Ammon's horn (tissue), 1 donor: ENCODE measurements at regions not wholly inside any gene's neighbourhood (a gene's known extent, or its start where the extent isn't known, plus 50 kb on each side); places are given as distances from the start of the nearest gene placed in this dataset.

Experiments
- DNase-seq: peaks from one replicate; pipeline ENCODE4 v3.0.0-alpha.2; 2016; ENCODE audit warnings: low spot score

GRCh38 chr15:70181626-70182255 lies 84.0 kb upstream of the TLE3 start:
- no peak for DNase-seq

DNA sequence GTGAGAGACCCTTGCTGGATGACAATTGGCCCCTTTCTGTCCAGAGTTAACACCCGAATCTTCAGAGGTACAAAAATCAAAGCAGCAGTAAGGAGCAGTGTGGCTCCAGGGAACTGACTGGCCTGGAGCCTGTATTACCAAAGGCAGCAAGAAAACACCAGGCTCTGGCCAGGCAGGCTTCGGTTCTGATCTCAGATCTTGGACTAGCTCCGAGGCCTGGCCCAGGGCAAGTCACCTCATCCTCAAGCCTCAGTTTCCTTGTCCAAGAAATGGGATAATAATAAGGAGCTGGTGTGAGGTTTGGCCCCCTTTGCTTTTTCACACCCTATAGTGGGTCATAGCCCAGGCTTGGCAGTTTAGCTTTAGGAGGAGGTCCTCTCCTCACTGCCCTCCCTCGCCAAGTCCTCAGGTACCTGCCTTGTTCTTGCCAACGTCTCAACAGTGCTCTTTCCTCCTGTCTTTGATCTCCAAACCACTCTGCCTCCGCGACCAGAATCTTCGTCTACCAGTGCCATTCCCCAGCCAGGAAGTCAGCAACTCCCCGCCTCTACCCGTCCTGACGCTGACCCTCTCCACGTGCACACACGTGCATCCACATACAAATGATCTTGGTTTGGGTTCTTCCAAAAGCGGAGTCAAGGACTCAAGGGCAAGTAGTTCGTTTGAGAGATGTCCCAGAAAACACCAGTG lies 82.6 kb upstream of the TLE3 start:
- no peak for DNase-seq

DNA sequence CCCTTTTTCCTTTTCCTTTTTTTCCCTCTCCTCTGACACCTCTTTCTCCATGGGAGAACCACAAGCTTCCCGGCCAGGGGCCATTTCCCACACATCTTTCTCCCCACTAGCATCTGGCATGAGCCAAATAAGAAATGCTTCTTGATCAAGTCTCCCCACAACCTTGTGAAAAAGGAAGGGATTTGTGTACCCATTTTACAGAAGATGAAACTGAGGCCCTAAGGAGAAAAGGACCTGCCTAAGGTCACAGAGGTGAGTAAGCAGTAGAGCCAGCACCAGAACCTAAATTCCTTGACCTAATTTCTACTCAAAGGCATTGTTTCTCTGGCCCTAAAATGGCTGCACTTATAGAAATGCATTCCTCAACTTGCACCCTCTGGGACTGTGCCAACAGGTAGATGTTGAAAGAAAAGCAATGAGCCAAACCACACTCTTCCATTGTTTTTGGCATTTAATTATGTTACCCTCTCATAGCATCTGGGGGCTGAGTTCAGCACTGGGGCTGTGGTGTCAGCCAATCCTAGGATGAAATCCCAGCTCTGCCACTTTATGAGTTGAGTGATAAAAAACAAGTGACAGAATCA lies 81.7 kb upstream of the TLE3 start:
- no peak for DNase-seq

GRCh38 chr15:70178335-70179084 lies 80.8 kb upstream of the TLE3 start:
- DNase-seq = no peak

DNA sequence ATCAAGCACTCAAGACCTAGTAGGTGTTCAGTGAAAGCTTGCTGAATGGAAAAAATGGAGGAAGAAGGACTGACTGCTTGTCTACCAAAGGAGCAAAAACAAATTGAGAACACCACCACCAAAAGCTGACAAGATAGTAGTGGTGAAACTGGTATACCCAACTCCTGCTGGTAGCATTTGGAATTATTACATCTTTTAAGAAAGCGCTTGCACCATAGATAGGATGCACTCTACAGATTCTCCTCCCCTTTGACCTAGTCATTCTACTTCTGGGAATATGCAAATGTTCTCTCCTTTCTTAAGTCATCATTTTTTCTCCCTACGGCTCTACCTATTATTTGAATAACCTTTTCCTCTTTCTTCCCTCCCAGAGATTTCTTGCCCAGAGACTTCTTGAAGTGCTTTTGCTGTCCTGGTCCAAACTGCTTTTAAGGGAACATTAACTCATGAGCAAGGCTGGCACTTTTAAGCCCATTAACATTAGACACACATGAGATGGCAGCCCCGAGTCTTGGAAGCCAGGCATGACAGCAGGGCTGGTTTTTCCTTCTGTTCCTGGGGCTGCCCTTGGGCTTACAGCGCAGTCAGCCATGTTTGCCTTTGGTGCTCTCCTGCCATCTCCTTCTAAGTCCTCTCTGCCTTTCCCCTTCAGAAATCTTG lies 75.0 kb upstream of the TLE3 start:
- DNase-seq = no peak

- DNase-seq = no peak
Measured at GRCh38 chr15:70172124-70172523, 74.4 kb upstream of the TLE3 start.

- DNase-seq = no peak
Measured at GRCh38 chr15:70171256-70171886, 73.7 kb upstream of the TLE3 start.

DNA sequence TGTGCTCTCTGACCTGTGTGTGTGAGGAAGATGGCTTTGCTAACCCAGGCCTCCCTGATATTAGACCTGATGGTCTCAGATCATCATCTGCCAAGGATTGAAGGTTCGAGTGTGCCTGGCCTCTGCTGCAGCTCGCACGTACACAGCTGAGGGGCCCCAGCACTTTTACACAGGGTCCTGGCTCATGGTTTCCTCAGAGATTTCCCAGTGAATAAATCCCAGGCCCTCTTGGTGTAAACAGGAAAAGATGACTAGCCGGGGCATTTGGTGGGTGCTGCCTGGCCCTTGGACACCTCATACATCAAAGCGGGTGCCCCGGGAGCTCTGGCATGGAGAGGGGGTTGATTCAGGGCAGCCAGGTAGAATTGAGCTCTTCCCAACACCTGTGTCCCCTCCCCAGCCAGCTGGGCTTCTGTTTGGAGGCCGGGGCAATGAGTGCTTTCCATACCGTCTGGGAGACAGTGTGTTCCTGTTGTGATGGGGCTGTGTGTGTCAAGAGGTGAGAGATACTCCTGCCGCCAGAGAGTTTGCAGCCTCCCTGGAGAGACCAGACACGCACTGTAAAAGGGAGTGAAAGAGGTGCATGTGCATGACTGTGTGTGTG lies 72.5 kb upstream of the TLE3 start:
- no peak for DNase-seq

- no peak for DNase-seq
Measured at GRCh38 chr15:70169147-70169546, 71.4 kb upstream of the TLE3 start.

- no peak for DNase-seq
Measured at GRCh38 chr15:70167155-70167554, 69.4 kb upstream of the TLE3 start.

DNA sequence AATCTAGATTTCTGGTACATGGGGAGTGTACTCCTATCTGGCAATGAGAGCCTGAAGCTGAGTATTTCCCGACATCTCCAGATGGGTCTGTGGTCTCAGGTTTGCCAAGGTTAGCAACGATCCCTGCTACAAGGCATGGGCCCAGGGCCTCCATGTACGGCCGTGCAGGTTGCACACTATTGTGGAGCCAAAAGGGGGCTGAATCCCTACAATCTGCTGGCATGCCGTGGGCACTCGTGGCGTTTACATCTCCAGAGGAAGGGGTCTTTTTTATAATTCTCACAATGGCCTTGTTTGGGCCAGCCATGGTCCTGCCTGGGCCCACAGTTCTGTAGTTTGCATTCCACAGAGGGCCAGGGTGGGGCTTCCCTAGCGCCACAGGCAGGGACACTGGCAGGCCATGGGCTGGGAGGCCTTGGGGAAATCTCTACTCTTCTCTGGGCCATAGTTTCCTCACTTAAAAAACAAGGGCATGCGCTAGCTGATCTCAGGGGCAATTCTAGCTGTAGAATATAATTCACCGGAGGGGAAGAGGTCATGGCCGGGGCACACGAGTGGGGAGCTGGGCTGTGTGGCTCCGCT lies 68.9 kb upstream of the TLE3 start:
- DNase-seq = no peak

DNA sequence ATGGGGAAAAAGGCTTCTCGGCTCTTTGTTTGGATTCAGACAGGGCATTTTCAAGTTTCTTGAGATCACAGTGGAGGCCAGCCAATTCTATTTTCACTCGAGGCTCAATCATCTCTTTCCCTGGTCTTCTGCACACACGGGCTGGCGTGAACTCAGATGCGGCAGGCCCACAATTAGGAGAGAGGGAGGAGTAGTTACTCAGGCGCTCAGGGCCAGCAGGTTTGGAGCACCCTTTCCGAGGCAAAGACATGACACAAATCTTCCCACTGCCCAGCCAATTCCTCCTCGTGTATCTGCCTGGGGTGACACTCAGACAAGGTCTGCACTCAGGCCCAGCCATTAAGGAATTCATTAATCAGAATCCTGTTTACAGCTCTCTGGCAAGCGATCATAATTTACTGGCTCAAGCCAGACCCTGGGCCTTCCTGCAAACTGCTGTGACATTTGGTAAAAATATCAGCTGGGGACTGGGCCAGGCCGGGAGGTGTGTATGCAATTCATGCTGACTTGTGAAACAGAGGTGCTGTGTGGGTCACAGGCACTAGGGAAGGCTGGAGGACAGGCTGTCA lies 68.1 kb upstream of the TLE3 start:
- DNase-seq = no peak

DNA sequence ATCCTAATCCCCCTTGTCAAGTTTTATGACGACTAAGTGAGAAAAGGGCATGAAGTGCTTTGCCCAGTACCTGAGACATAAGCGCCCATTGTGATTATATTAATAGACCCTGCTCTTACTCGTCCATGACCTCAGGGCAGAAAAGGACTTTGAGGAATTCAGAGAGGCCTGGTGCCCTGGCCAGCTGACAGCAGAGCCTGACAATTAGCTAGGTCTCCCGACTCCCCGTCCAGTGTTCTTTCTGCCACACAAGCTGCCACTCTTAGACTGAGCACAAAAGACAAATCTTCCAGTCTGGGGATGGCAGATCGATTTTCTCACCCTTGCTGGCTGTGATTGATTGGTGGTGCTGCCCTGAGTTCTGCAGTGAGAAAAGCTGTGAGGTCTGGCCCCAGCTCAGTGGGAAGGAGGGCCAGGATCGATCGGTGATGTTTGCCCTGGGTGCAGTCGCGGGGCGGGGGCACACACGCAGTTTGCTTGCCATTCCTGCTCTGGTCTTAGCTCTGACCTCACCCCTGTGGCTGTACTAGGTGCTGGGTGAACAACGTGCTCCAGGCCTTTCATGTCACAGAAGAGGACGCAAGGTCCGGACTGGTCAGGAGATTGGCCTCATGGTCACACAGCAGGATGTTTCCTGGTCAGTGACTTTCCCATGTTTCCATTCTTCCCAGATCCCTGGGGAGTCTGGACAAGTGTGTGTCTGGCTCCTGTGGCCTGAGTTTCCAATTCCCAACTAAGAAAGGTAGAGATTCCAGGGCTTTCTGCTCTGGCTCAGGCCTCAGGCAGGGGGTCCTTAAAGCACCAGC lies 67.4 kb upstream of the TLE3 start:
- no peak for DNase-seq

DNA sequence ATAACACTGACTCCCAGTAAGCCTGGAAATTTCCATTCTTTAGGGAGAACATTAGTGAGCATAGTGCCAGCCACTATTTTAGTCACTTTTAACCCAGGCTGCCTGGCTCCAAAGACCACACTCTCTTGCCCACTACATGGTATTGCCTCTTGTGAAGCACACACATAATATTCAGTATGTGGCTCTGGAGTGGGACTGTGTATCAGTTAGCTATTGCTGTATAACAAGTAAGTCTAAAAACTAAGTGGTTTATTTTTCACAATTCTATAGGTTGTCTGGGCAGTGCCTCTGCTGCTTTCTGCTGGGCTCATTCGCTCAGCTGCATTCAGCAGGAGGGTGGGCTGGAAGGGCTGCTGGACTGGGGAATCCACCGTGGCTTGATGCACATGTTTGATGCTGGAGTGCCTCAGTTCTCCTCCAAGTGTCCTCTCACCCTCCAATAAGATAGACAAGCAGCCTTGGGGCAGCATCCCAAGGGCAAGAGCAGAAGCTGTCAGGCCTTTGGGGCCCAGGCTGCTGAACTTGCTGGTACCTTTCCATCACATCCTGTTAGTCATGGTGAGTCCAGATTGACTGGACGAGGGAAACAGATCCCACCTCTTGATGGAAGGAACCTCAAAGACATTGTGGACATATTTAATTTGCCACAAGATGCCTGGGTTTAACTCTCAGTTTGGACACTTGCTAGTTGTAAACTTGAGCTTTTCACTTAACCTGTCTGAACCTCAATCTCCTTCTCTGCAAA lies 66.6 kb upstream of the TLE3 start:
- DNase-seq = no peak

- DNase-seq = peak; percentile 28
Measured at GRCh38 chr15:70160803-70161565, 63.3 kb upstream of the TLE3 start.

- no peak for DNase-seq
Measured at GRCh38 chr15:70160267-70160666, 62.5 kb upstream of the TLE3 start.

- DNase-seq = no peak
Measured at GRCh38 chr15:70159713-70160009, 61.9 kb upstream of the TLE3 start.

DNA sequence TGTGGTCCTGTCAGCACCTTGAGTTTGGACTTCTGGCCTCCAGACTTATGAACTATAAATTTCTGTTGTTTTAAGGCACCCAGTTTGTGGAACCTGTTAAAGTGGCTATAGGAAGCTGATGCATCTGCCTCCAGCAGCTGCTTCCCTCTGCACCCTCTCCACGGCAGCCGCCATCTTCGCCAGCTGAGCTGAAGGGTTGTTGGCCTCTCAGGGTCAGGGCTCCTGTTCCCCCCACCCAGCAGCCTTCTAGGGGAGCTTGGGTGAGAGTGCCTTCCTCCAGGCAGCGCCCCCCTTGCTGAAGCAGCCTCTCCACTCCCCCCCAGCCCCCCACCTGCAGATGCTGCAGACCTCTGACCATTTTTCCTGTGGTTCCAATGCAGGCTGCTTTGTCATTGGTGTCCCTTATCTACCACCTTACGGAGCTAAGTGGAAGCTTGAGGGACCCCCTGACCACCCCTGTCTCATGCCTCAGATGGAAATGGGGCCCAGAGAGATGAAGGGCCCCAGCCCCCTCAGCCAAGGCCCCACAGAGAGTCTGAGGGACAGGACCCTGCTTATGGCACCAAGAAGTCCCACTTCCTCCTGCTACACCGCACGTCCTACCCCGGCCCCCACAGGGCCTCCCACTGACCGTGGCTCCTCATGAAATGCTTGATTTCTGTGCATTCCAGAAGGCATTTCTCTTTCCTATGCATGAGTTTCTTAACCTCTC lies 61.4 kb upstream of the TLE3 start:
- DNase-seq = no peak
